ENCODE measurements at regions not wholly inside any gene's neighbourhood (a gene's known extent, or its start where the extent isn't known, plus 50 kb on each side); places are given as distances from the start of the nearest gene placed in this dataset.
"Not testable (repeated sequence)": the region's sequence is repeated elsewhere in the genome, so short reads cannot be mapped to it uniquely, and the experiment has no call there.

DNA sequence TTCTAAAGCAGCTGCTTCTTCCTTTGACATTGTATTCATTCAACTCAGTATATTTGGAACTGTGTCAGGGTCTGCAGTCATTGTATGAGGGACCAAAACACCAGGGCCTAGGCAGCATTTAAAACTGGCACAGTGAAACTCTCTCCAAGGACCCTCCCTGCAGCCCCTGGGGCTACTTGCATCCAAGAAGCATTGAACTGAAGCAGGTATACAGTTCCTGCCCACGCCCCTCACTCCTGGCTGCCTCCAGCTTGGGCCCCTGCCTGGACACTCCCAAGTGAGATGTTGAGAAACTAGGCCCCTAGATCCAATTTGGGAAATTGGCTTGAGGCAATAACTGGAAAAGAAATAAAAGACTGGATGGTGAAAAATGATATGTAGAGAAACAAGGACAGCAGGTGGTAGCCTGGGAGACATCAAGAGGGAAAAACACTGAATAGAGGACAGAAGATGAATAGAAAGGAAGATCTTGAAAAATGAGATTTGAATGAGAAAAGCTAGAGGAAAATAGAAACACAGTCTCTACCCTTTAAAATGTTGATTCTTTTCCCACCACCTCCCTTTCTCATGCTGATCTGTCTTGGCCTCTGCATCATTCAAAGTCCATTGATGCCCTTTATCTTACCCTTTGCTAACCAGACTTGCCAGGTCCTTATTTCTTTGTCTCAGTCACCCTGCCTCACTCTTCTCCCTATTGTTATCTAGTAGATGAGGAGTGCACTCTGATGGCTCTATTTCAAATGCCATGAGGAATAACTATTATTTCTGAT is 368.8 kb upstream of the CDH8 start:
- DNase-seq: no peak

DNA sequence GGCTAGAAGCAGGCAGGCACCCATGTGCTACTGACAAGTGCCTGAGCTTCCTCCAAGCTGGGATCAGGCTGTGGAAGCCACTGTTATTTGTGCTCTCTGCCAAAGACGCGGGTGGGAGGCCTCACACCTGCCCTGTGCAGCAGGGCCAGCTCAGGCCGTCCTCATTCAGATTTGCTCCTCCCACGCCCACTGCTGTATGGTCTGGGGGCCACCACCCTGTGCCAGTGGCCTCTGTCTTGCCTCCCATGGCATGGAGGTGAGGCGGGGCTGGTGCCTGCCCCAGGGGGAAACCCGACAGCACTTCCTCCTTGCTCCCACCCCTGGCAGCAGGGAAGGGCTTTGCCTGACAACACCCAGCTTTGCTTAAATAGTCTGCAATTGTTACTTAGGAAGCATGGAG is 356.5 kb upstream of the CDH8 start:
- no peak for DNase-seq

DNA sequence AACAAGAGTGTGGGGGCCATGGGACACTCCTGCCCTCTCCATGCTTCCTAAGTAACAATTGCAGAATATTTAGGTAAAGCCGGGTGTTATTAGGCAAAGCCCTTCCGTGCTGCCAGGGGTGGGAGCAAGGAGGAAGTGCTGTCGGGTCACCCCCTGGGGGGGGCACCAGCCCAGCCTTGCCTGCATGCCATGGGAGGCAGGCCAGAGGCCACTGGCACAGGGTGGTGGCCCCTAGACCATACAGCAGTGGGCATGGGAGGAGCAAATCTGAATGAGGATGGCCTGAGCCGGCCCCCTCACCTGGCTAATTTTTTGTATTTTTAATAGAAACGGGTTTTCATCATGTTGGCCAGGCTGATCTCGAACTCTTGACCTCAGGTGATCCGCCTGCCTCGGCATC is 355.7 kb upstream of the CDH8 start:
- DNase-seq: no peak

DNA sequence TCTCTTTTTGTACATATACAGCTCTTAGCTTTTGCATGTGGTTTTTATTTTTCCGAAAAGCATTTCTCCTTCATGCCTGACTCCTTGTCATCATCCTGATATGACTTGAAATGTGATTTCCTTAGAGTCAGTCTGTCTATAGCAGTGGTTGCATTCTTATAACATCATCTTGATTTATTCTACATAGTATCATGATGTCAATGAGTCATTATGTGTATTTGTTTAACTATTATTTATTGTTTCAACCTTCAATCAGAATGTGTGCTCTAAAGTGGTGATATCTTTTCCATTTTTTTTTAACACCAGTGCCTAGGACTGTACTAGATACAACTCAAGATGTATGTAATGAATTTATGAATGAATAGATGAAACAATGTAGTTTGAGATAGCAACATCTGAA is 354.9 kb upstream of the CDH8 start:
- no peak for DNase-seq

DNA sequence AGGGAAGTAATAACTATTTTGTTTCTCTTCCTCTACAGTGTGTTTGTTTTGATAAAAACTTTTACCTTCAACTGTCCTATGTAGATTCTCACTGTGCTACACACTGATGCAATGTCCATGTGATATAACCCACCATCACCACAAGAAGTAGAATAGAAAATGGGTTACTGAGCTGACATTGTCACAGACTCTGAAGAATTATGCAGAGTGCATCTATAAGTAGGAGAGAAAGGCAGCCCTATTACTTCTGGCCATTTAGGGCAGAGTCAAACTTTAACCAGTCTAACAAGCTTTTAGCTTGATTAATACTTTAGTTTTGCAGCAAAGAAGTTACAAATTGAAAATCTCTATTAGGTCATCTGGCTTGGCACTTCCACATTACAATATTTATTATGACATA is 354.0 kb upstream of the CDH8 start:
- DNase-seq: no peak

DNA sequence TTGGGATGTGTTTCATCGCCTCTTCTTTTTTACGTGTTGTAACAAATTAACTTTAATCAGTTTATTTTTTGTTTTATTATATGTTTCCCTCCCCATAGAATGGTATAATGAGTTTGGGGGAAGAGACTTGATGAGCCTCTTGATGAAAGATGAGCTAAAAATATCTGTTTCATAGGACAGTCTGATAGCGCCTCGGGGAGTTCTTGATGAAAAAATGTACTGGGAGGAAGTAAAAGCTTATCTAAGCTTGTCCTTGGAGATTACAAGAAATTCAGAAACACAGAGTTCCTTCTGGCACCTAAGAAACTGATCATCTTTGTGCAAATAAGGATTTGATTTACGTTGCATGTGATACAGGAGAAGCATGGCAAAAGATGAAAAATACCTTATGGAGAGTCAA is 350.2 kb upstream of the CDH8 start:
- no peak for DNase-seq

DNA sequence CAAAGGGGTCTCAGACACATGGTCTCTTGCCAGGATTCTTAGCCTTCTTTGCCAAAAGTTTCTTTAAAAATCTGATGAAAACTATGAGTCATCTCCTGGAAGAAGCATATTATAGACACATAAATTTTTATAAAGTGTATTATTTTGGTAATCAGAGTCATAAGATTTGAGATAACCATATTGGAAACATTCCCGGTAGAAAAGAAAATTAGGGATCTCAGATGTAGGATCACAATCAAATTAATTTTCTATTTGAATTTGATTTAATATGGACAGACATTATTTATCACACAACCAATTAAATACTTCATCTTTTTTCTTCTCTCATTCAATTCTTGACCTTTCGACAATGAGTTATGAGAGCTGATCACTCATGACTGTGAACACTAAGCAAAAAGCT is 347.7 kb upstream of the CDH8 start:
- DNase-seq: no peak

DNA sequence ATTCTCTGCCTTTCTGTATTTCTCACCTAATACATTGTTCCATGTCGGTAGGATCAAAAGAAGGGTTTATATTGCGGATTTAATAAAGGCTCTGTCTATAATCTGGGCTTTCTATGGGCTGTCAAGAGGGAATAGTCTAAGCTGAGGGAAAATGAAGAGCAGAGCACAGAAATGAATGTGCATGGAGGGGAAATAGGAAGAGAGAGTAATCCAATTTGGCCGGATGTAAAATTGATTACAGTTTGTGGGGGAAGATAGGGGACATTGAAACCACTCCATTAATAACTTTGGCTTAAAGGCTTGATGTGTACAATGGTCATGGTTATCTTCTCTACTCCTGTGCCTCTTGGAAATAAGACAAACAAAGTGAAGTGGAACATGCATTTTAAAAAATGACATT is 334.2 kb upstream of the CDH8 start:
- no peak for DNase-seq

DNA sequence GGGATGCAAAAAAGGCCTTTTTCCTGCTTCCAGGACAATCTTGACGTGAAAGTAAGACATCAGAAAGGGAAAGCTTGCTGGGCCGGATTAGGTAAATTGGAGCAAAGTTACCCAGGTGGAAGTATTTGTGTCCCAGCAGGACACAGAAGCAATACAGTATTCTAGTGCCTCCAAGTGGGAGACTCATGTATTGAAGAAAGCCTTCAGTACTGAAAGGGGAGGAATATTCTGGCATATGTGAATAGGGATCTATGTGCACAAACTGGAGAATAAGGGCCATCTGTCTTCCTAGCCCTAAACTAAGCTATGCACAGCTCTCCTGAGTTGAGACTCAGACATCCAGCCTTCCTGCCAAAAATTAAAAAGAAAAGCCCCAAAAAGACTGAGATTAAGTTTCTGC is 327.3 kb upstream of the CDH8 start:
- no peak for DNase-seq

DNA sequence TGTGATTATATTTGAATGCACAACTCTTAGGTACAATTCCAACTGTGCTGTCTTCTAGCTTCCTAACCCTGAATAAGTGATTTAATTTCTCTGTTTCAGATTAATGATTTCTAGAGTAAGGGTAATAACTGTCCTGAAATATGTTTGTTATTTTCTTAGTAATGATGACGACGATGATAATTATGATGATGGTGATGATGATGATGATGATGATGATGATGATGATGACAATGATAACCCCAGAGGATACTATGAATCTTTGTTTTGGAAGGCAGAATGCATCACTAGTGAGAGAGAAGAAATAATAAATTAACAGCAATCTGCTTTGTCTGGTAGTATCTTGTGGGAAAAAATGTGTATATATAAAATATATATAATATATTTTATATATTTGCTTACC is 317.1 kb upstream of the CDH8 start:
- no peak for DNase-seq

DNA sequence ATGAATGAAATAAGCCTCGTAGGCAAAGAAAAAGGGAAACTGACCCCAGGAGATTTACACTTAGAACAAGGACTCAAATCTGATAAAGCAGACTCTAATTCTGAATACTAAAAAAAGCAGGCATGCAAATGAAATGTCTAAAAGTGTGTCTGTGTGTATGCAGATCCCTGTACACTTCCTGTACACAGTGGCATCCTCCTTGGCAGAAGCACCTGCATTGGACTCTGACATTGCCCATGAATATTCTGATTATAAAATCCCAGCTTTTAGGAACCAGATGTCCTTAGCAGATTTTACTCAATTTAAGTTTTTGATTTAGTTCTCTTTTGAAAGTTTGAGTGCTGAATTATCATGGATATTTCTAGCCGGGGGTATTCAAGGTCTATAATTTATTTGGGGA is 306.0 kb upstream of the CDH8 start:
- no peak for DNase-seq

DNA sequence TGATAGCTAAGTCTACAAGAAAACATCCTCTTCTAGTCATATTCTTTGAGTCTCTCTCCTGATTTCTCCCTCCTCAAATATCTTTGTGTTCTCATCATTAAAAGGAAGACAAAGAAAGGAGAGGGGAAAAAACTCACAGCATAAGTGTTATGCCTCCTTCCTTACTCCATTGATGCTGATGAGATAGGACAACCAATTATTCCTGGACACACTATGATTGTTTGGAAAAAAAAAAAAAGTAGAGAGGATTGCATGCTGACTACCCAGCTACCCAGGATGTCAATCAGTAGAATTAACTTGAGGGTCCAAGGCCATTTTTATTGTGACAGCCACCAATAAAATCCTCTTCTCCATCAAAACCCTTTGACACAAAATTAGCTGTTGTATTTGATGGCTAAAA is 299.1 kb upstream of the CDH8 start:
- no peak for DNase-seq

DNA sequence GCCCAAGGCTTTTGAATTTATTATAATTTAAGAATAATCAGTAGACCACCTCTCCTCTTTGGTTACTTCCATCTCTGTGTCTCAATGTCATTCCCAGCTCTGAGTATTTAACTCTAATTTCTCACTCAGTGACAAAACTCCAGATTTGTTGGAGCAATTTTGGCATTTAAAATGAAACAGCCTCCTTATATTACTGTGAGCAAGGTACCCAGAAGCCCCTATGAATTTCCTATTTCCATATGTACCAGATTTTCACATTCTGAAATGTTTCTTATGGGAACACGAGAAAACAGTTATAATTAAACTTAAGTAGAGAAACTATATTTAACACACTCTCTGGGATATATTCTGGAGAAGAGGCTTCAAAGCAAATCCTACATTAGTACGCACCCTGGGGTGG is 285.4 kb upstream of the CDH8 start:
- no peak for DNase-seq

DNA sequence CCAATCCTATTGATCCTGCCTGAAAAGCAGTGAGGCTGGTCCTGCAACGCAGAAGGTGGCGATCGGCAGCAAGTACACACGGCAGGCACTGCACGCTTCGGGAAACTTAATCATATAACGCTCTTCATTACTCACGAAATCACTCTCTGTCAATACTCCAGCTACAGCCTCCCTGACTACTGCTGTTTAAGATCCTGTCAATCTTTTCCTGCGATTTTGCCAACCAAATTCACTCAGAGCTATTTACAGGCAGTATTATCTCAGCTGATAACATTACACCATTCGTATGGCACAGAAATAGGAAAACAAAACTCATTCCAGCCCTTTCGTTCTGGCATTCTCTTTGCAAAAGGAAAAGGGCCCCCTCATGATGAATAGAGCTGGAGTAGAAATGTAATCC is 262.4 kb upstream of the CDH8 start:
- DNase-seq: no peak

DNA sequence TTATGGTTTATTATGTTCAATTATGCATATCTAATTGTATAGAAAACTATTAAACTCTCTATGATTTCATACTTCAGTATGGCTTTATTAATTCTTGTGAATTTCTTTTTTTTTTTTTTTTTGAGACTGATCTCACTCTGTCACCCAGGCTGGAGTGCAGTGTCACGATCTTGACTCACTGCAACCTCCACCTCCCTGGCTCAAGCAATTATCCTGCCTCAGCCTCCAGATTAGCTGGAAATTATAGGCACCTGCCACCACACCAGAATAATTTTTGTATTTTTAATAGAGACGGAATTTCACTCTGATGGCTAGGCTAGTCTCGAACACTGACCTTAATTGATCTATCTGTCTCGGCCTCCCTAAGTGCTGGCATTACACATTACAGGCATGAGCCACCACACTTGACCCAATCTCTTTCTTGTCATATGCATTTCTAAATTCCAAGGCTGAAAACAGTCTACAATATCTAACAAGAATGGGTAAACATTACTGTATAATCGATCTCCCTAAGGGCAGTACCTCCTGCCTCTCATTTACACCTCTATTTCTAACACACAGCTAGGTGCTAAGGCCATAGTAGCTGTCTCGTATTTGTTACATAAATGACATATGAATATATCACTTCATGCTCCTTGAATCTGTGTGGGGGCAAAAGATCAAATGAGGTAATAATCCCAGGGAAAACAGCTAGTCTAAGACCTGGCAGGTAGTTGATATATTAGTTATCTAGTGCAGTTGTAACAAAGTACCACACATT is 258.2 kb upstream of the CDH8 start:
- no peak for DNase-seq

DNA sequence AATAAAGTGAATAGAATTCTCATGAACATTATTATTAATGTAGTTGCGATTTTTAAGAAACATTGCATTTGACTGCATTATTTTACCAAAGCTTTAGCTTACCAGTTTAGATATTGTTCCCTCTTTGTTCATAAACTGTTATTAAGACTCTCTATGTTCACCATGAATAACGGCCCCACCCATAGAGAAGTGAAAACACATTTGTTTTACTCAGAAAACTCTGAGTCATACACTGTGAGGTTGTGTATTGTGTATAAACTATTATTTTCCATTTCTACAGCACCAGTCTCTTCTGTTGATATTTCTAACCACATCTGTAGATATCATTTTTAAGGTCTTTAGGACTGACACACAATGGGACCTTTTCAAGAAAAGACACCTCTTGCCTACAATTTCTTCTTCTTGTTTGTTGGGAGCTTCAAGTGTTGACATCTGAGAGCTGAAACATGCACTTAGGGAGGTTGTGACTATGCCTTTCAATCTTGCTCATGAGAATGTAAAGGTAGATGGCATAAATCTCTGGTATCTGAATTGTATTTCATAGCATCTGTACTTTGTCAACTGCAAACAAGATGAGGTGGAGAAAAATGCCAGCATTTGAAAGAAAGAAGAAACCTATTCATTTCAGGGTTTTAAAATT is 252.9 kb upstream of the CDH8 start:
- DNase-seq: no peak

DNA sequence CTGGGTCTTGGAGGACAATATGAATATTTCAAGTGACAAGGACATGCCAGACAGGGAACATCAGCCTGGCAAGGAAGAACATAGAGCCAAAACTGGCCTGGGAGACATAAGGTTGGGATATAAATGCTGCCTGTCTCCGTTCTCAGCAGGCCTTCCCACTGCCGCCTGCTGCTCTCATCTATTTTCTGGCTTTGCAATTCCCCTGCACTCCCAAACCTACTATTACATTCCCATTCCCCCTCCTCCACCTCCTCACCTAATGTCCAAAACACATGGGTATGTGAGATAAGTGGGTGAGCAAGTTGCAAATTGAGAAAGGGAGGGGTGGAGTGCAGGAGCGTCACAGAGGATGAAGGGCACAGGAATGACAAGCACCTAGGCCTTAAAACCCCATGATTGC is 244.3 kb upstream of the CDH8 start:
- DNase-seq: no peak

DNA sequence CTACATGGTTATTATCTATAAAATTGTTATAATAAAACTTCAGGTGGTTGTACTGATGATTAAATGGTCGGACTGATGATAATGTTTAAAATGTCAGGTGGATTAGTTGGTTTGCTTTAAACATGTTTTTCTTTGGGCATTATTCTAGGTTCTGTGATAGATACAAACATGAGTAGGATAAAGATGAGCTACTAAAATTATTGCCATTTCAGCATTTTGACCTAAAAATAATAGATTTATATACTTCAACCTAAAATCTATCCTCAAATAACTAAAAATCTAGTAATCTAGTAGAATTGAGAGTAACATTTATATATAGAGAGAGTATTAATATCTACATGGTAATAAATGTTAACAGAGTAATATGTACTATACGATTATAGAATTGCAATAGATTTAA is 241.7 kb upstream of the CDH8 start:
- no peak for DNase-seq

DNA sequence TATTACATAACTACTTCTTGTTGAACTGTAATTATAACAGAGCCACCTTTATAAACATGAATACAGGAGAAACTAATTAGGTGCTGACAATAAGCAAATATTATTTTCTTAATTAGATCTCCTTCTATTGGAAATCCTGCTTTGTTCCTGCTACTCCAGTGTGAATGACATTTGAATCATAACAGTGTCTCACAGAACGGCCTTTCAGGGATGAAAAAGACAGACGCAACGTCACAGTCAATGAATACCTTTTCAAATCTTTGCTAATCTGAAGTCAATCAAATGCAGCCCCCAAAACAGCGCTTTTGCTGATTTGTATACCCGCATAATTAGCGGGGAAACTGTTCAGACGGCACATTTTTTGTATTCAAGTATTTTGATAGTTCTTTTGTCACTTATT is 240.4 kb upstream of the CDH8 start:
- DNase-seq: no peak

DNA sequence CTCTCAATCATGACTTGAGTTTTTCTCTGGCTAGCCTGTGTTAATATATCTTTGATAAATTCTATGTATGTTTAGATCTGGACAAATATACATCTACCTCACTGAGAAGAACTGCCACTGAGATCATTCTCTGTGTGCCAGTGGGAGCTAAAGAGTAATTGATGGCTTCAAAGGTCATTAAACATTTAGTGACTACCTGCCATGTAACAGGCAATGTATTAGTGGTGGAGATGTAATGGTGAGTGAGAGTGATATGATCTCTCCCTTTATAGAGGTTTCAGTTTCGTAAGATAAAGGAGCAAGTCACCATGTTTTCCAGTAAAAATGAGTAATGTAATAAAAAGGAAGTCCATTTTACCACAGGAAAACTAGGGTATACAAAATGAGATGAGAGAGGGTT is 235.8 kb upstream of the CDH8 start:
- DNase-seq: no peak

DNA sequence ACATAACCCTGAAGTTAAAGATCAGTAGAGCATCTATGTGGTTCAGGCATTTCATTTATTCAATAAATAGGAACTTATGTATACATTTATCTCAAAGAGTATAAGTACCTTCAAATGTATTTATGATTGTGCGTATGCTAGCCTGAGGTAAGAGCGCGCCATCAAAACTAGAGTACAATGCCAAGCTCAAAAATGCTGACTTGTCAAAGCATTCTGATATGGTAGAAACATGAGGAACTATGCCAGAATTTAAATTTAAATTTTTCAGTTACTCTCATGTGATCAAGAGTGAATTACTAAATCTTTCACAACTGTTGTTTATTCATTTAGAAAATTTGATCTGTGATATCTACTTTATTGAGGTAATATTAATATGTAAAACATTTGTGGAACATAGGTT is 225.5 kb upstream of the CDH8 start:
- no peak for DNase-seq

DNA sequence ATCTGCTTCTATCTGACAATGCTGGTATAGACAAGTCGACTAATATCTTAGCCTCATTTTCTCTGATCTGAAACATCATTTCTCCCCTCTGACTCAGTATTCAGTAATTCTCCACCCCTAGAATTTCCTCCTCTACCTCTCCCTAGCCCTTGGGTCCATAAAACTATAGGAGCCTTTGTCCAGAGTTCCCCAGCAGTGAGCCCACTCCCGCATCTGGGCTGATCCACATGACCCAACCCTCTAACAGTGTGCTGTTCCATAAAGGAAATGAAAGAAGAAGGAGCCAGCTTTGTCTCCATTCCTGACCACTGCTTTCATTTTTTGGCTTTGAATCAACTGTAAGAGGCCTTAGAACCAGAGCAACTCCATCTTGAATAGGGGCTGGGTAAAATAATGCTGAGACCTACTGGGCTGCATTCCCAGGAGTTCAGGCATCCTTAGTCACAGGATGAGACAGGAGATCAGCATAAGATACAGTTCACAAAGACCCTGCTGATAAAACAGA is 222.7 kb upstream of the CDH8 start:
- DNase-seq: not testable (repeated sequence)

DNA sequence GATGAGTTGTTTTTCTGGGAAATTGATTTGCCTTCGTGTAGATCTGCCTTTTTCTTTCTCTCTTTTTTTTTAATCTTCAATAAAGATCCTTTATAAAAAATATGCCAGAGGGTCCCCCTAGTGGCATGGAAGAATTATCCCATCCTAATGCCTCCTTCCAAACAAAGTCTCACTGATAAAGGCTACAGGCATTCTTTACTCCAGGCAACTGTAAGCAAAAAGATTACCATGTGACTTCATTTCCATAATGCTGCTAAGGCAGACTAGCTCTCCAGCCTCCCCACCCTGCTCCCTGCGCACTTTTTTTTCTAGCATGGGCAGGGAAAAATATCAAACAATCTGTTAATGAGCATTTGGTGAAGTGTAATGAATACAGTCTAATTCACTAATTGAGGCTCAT is 220.2 kb upstream of the CDH8 start:
- no peak for DNase-seq

DNA sequence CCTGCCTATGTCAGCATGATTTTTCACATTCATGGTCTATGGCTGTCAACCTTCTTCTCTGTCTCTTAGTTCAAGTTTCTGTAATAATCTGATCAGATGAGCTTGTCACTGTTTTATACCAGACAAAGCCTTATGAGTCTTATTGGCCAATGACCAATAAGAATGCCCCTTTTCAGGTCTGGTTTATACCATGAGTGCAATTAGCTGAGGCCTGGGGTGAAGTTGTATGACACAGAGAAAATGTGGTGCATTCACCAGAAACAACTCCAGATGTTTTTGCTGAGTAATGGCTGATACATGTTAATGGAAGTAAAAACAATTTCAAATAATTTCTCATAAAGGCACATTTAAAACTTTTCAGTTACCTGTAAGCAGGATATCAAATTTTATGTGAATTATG is 218.6 kb upstream of the CDH8 start:
- no peak for DNase-seq

All from stimulated activated CD4-positive, alpha-beta T cell treated with anti-CD3 and anti-CD28 coated beads, Interleukin-4, amount 100 ng/mL, for 4 hours (primary cell).